Fibroblast of villous mesenchyme (primary cell): ENCODE measurements at regions not wholly inside any gene's neighbourhood (a gene's known extent, or its start where the extent isn't known, plus 50 kb on each side); places are given as distances from the start of the nearest gene placed in this dataset.

ENCODE experiments used
- DNase-seq: peaks from one replicate; pipeline ENCODE4 v3.0.0-alpha.2; 2010; ENCODE audit warnings: low read depth
- H3K4me3 ChIP-seq: 2 replicates; pipeline ENCODE4 v1.5.1; 2011; ENCODE audit warnings: low read depth, mild to moderate bottlenecking, low read length
- CTCF ChIP-seq: IDR thresholded peaks from 2 replicates; pipeline ENCODE4 v1.5.1; 2012; ENCODE audit warnings: low read depth, mild to moderate bottlenecking, low read length; ENCODE audit not compliant: insufficient read depth

GRCh38 chr9:22990349-22990748 lies 543.7 kb downstream of the DMRTA1 start:
- no peak for TF ChIP-seq CTCF

GRCh38 chr9:22992780-22993179 lies 546.2 kb downstream of the DMRTA1 start:
- H3K4me3 ChIP-seq = no peak overlapping the region
- DNase-seq = no peak
- TF ChIP-seq CTCF = no peak

More at GRCh38 chr9:22990349-22990748, 543.7 kb downstream of the DMRTA1 start:
- H3K4me3 ChIP-seq = no peak overlapping the region
- no peak for DNase-seq

GRCh38 chr9:22997923-22998322 lies 551.3 kb downstream of the DMRTA1 start:
- DNase-seq = no peak
- H3K4me3 ChIP-seq = no peak overlapping the region
- no peak for TF ChIP-seq CTCF

GRCh38 chr9:23005156-23005555 lies 558.5 kb downstream of the DMRTA1 start:
- TF ChIP-seq CTCF = no peak
- H3K4me3 ChIP-seq = no peak overlapping the region
- DNase-seq = no peak

GRCh38 chr9:23006127-23006526 lies 559.5 kb downstream of the DMRTA1 start:
- no peak for TF ChIP-seq CTCF
- H3K4me3 ChIP-seq = no peak overlapping the region
- no peak for DNase-seq

- H3K4me3 ChIP-seq = no peak overlapping the region
- TF ChIP-seq CTCF = no peak
- no peak for DNase-seq
Measured at GRCh38 chr9:23011669-23012068, 565.0 kb downstream of the DMRTA1 start.

- TF ChIP-seq CTCF = no peak
- no peak overlapping the region for H3K4me3 ChIP-seq
- DNase-seq = no peak
Measured at GRCh38 chr9:23015557-23015956, 568.9 kb downstream of the DMRTA1 start.
